DMS53 treated with DMSO at 0.1 percent for 48 hours (cell line): ENCODE measurements at regions not wholly inside any gene's neighbourhood (a gene's known extent, or its start where the extent isn't known, plus 50 kb on each side); places are given as distances from the start of the nearest gene placed in this dataset.

Source experiments
- DNase-seq: peaks from one replicate; lab custom pipeline; 2025; ENCODE audit not compliant: unreplicated experiment; lab: John Stamatoyannopoulos, UW

GRCh38 chr4:38538517-38538916 lies 125.5 kb upstream of the KLF3 start:
- no peak for DNase-seq

DNA sequence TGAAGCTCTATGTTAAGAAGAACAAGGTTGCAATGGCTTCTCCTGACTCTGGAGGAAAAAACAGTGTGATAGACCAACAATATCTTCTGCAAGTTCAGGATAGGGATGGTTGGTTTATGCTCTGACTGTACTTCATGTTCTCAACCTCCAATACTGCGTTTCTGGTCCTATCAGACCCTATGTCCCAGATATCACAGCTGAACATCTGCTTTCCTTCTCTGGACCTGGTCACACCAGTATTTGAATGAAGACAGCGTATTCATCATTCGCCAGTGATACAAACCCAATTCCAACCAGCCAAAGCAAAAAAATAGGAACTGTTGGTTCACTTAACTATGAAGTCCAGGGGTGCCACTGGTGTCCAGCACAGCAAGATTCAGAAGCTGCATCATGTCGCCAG lies 124.5 kb upstream of the KLF3 start:
- DNase-seq = no peak

- no peak for DNase-seq
Measured at GRCh38 chr4:38547052-38547451, 116.9 kb upstream of the KLF3 start.

DNA sequence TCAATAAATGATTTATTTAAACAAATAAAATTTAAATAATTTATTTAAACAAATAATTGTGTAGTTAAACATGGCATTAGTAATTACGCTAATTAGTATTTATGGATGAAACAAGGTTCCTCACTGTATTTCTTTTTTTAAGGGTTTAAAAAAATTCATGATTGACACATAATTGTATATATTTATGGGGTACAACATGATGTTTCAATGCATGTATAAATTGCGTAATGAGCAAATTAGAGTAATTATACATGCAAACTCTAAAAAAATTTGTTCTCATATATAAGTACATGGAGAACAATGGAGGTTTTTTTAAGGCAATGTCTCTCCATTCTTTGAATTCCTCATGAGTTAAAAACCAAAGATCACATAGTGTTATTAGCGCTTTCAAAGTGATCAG lies 115.7 kb upstream of the KLF3 start:
- DNase-seq = no peak

- DNase-seq = no peak
Measured at GRCh38 chr4:38559374-38559773, 104.6 kb upstream of the KLF3 start.

DNA sequence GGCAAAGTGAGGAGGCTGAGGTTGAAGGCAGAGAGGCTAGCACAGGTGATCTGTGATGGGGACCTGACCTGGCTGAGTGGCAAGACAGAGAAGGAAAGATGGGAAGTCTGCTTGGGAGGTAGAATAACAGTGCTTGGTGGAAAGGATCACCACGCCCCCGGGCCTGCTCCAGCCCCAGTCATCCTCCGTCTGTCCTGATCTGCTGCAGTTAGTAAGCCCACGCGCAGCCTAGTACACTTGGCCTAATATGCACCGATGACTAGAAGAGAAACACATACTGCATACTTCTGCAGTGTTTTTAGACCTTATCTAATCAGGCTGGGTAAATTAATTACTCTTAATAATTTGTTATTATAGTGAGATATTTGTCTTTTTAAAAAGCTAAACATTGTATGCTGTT lies 103.7 kb upstream of the KLF3 start:
- DNase-seq = no peak

- no peak for DNase-seq
Measured at GRCh38 chr4:38560768-38561558, 103.0 kb upstream of the KLF3 start.

DNA sequence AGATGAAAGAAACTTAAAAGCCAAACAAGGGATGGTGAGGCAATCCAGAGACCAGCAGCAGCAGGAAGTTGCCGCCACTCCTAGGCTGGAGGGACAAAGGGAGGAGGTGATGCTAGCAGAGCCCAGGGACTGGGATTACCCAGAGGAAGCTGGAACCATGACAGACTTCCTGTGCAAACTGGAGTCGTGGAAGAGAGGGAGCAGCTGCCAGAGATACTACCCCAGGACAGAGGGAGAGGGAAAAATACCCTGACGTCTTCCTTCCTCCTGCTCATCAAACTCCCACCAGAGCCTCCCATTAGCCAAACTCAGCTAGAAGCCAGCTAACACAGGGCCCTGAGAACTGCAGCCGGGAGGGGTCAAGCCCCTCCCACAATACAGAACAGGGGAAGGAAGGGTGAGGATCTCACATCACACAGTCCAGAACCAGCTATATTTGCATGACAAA lies 101.2 kb upstream of the KLF3 start:
- peak; percentile 81 for DNase-seq

DNA sequence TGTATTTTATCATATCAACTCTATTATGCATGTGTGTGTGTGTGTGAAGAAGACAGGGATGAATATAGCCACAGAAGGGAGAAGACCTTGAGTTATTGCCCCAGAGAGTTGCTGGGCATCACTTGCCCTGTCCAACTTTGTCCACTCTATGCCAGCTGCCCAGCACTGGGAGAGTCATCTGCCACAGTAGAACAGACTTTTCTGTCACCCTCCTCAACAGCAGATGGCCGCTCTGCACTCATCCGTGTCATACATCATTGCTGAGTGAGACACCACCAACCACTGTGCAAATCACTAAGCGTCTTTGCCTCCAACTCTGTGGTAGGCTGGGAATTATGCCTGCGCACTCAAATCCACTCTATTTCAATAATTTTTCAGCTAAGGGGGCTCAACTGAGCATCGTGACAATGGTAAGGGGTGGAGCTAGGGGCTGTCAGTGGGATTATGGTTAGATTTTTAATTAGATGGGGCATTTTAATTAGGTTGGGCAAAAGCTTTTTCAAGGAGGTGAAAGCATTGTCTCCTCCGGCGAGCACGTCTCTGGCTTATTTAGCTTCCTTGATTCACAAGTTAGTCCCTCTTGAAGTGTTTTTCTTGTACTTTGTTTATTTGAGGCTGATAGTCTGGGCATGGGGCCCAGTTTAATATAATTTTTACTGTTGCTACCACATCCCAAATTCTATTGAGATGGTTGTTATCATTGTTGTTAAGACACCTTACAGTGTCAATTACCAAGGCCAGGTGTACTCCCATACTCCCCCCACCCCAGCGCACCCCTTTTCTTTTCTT lies 100.1 kb upstream of the KLF3 start:
- peak; percentile 91 for DNase-seq

- peak; percentile 14 for DNase-seq
Measured at GRCh38 chr4:38565271-38566199, 98.5 kb upstream of the KLF3 start.

DNA sequence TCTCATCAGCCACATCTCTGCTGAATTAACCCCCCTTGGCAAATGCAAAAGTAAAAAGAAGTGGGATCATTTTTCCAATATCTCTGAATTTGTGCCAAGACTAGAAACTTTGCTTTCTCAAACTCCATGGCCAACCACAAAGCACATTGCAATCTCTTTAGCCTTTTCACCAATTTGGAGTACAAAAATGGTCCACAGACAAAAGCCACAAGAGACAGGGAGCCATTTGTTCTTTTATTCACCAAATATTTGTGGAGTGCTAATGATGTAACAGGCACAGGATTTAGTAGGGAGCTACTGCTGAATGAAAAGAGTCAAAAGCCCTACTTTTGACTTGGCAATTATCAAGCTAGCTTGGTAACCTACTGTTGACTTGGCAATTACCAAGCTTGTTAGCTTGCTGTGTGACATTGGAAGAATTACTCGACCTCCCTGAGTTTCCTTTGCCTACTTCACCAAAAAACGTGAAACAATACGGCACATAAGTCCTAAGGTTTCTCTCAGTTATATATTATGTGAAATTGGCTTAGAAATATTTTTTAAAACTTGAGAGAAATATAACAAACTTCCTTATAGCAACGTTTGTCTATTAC lies 97.1 kb upstream of the KLF3 start:
- DNase-seq = no peak

- DNase-seq = no peak
Measured at GRCh38 chr4:38567457-38567856, 96.5 kb upstream of the KLF3 start.

DNA sequence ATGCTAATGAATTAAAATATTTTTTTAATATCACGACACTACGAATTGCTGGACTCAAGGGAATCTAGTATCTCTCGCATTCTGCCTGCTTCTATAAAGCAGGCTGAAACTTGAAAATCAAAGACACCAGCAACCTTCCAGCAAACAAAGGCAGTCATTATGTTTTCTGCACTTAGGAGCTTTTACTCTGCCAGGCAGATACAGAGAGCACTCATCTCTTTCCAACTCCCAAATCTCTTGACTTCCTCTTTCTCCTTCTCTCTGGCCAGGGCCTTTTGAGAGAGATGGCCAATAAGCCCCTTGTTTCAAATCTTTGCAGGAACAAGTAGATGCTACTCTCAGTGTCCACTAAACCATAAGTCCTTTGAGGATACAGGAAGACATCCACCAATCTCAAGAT lies 95.2 kb upstream of the KLF3 start:
- DNase-seq = no peak

DNA sequence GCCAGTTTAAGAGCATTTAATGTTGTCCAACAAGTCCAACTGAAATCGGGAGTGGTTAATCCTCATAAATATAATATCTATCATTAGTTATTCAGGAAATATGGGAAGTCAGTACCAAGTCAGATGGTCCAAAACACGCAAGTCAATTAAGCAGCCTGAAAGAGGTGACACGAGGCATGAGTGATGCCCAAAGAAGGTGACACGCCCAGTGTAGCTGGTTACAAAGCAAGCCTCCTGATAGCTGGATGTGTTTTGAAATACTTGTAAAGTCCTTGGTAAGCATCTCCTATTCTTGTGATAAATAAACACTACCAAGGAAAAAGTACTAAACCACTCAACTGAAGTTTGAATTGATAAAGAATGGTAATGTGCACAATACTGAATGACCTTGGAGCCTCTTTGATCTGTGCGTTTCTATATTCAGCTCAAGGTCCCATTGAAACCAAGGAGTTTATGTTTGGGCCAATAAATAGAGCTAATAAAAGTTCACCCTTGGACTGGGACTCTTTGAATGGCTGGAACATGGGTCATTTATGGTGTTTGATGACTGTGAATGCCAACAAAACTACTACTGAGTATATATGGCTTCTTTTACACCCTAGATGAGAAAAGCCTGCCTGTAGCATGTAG lies 93.2 kb upstream of the KLF3 start:
- DNase-seq = no peak

- DNase-seq = no peak
Measured at GRCh38 chr4:38572793-38573192, 91.2 kb upstream of the KLF3 start.

GRCh38 chr4:38574559-38575333 lies 89.3 kb upstream of the KLF3 start:
- DNase-seq = peak; percentile 98

DNA sequence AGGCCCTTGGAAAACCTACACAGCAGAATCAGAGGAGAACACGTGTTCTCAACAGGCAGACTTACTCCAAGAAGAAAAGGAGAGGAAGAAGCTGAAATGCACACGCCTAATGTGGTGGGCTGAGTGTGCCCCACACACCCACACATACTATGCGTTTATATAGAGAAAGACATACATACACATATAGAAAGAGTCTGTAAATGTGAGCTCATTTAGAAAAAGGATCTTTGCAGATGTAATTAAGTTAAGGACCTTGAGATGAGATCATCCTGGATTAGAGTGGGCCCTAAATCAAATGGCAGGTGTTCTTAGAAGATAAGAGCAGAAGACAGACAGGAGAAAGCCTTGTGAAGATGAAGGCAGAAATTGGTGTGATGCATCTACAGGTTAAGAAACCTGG lies 87.2 kb upstream of the KLF3 start:
- DNase-seq = no peak

DNA sequence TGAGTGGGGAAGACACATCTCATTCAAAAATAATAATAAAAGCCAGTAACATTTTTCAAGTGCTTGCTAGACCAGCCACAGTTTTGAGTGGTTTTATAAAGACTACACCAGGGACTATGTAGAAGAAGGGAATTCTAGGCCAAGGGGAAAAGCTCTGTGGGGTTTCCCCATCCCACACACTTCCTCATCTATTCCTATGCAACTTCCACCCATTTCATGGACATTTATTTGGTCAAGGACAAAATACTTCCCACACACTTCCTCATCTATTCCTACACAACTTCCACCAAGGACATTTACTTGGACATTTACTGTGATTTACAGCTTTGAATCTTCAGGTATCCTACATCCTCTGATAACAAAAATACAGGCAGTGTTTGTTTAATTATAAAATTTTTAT lies 86.5 kb upstream of the KLF3 start:
- no peak for DNase-seq

DNA sequence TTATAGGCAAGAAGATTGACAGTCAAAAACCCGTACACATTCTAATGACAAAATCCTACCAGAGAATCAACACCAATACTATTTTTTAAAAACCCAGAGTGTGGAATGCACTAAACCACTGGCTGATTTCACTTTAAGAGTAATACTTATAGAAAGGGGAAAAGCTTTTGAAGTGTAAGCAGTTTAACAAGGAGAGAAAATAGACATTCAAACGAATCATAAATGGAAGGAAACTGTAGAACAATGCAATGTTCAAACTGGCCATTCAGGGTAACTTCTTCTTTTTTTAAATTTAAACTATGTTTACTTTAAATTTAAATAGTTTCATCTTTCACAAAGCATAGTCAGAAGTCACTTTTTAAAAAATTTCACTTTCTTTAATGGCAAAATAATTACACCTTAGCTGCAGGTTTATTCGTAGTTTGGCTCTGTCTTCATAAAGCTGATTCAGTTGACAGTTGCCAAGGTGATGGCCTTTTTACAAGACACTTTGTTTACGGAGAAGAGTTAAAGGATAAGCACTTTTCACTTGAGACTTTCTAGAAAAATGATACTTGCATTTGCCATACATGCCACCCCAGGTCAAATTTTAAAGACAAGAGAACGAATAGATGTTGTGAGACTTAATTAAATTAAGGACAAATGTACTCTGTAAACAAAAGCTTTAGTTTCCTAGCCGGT lies 82.4 kb upstream of the KLF3 start:
- DNase-seq = no peak
